ENCODE measurements at regions not wholly inside any gene's neighbourhood (a gene's known extent, or its start where the extent isn't known, plus 50 kb on each side); places are given as distances from the start of the nearest gene placed in this dataset.

GRCh38 chr18:44396550-44396949 is 284.1 kb upstream of the SETBP1 start:
- TF ChIP-seq CTCF (IDR thresholded peaks at IDR 0.05): no peak
- TF ChIP-seq POLR2A (IDR thresholded peaks at IDR 0.05): no peak
- no peak for TF ChIP-seq POLR2AphosphoS5 (IDR thresholded peaks at IDR 0.05)
- no peak for TF ChIP-seq EP300 (IDR thresholded peaks at IDR 0.05)
